Liver (tissue), 8 donors: ENCODE measurements at regions not wholly inside any gene's neighbourhood (a gene's known extent, or its start where the extent isn't known, plus 50 kb on each side); places are given as distances from the start of the nearest gene placed in this dataset.

Source experiments
- DNase-seq: peaks from one replicate; pipeline ENCODE4 v3.0.0-alpha.2; 2017; ENCODE audit warnings: low spot score
- H3K27ac ChIP-seq, 2 donors: one replicate each; pipeline ENCODE4 v1.7.0; 2013; ENCODE audit warnings: inconsistent platforms in 2 of 2, low read length in 2 of 2, control low read depth in 1 of 2, low read depth in 1 of 2, mild to moderate bottlenecking in 1 of 2
- H3K27me3 ChIP-seq, 4 donors: one replicate each; pipeline versions ENCODE4 v1.6.1 to v1.7.0; 2013; ENCODE audit warnings: low read length in 3 of 4, inconsistent platforms in 1 of 4, mild to moderate bottlenecking in 1 of 4, moderate library complexity in 1 of 4; ENCODE audit not compliant: control insufficient read depth in 4 of 4, insufficient read depth in 4 of 4
- H3K36me3 ChIP-seq, 4 donors: one replicate each; pipeline versions ENCODE4 v1.6.1 to v1.7.0; 2013; ENCODE audit warnings: low read length in 3 of 4, mild to moderate bottlenecking in 3 of 4, low read depth in 1 of 4, moderate library complexity in 1 of 4; ENCODE audit not compliant: control insufficient read depth in 4 of 4, insufficient read depth in 3 of 4
- H3K4me1 ChIP-seq, 4 donors: one replicate each; pipeline versions ENCODE4 v1.6.1 to v1.7.0; 2013; ENCODE audit warnings: low read length in 3 of 4, mild to moderate bottlenecking in 3 of 4, moderate library complexity in 1 of 4; ENCODE audit not compliant: control insufficient read depth in 4 of 4, insufficient read depth in 4 of 4
- H3K4me3 ChIP-seq, 3 donors: one replicate each; pipeline versions ENCODE4 v1.6.1 to v1.7.0; 2013; ENCODE audit warnings: low read length in 3 of 3, control low read depth in 1 of 3, low read depth in 1 of 3, mild to moderate bottlenecking in 1 of 3
- H3K9ac ChIP-seq, 2 donors: one replicate each; pipeline ENCODE4 v1.7.0; 2013; ENCODE audit warnings: low read length in 2 of 2, mild to moderate bottlenecking in 2 of 2, moderate library complexity in 2 of 2, control low read depth in 1 of 2, low read depth in 1 of 2
- H3K9me3 ChIP-seq, 4 donors: one replicate each; pipeline versions ENCODE4 v1.6.1 to v1.7.0; 2013; ENCODE audit warnings: low read length in 3 of 4; ENCODE audit not compliant: control insufficient read depth in 4 of 4
- EGR1 ChIP-seq, 2 donors: IDR thresholded peaks; 2 replicates each; pipeline ENCODE4 v1.6.1; 2016 to 2018; ENCODE audit warnings: antibody characterized with exemption in 2 of 2, low read depth in 2 of 2
- FOXA1 ChIP-seq: IDR thresholded peaks from 2 replicates; pipeline ENCODE4 v1.6.1; 2016; ENCODE audit warnings: antibody characterized with exemption
- GABPA ChIP-seq, 2 donors: IDR thresholded peaks in 1 of 2; conservative IDR thresholded peaks in 1 of 2; 2 replicates each; pipeline ENCODE4 v1.6.1; 2016; ENCODE audit warnings: antibody characterized with exemption in 2 of 2, mild to moderate bottlenecking in 1 of 2, moderate library complexity in 1 of 2
- HNF4G ChIP-seq: IDR thresholded peaks from 2 replicates; pipeline ENCODE4 v1.6.1; 2016; ENCODE audit warnings: antibody characterized with exemption
- NR2F2 ChIP-seq: IDR thresholded peaks from 2 replicates; pipeline ENCODE4 v1.6.1; 2016; ENCODE audit warnings: antibody characterized with exemption
- RAD21 ChIP-seq, 2 donors: IDR thresholded peaks; 2 replicates each; pipeline ENCODE4 v1.6.1; 2016; ENCODE audit warnings: antibody characterized with exemption in 2 of 2, mild to moderate bottlenecking in 2 of 2
- RXRA ChIP-seq, 2 donors: IDR thresholded peaks; 2 replicates each; pipeline ENCODE4 v1.6.1; 2017 to 2018; ENCODE audit warnings: antibody characterized with exemption in 2 of 2, mild to moderate bottlenecking in 1 of 2
- SP1 ChIP-seq: IDR thresholded peaks from 2 replicates; pipeline ENCODE4 v1.6.1; 2018; ENCODE audit warnings: antibody characterized with exemption, mild to moderate bottlenecking
- TAF1 ChIP-seq: conservative IDR thresholded peaks from 2 replicates; pipeline ENCODE4 v1.6.1; 2016; ENCODE audit warnings: antibody characterized with exemption, mild to moderate bottlenecking
- YY1 ChIP-seq: IDR thresholded peaks from 2 replicates; pipeline ENCODE4 v1.6.1; 2016; ENCODE audit warnings: antibody characterized with exemption, mild to moderate bottlenecking
- WGBS: extraction: QIAGEN DNeasy Blood & Tissue Kit; methylation state at CpG from one replicate; pipeline ENCODE4 v1.1.7; 2013; 5-methylcytosine and 5-hydroxymethylcytosine counted together
- TF ChIP-seq, protein P1 (sequence below): IDR thresholded peaks from 2 replicates; pipeline ENCODE4 v1.6.1; 2016; ENCODE audit warnings: antibody characterized with exemption, mild to moderate bottlenecking
- TF ChIP-seq, protein P2 (sequence below): fragments of 150-350 bp; IDR thresholded peaks from 2 replicates; pipeline ENCODE4 v1.5.1; 2017; ENCODE audit warnings: improper control_type of control experiment, low read depth, low read length; ENCODE audit not compliant: missing input control
- TF ChIP-seq, protein P3 (sequence below): IDR thresholded peaks from 2 replicates; pipeline ENCODE4 v1.6.1; 2016; ENCODE audit warnings: antibody characterized with exemption
- TF ChIP-seq, protein P4 (sequence below): IDR thresholded peaks from 2 replicates; pipeline ENCODE4 v1.6.1; 2016; ENCODE audit warnings: antibody characterized with exemption
- donor health status: healthy.
- donor health status: healthy.
- donor health status: healthy.
- donor health status: healthy.
- donor health status: healthy.

DNA sequence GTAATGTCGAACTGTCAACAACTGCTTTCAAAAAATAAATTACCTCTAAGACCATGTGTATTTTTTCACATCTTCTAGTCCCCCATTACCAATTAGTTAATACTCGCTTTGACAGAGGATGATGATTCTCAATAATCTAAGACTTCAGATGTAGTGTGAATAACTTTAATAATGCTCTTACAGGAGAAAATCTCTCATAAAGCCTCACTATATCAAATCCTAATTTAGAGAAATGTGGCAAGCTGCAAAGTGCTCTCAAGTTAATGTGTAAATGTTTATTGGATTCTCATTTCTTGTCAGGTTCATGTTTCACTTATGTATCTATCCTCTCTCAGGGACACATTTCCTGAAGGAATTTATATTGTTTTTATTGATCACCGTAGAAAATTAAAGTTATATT, 223.9 kb downstream of the CDH7 start (continued):
- no peak for TF ChIP-seq SP1
- TF ChIP-seq RXRA (IDR thresholded peaks at IDR 0.05) = no peak
- no peak for TF ChIP-seq EGR1 (IDR thresholded peaks at IDR 0.05; ENCODE audit: low read depth in 2 of 2)
- TF ChIP-seq NR2F2 = no peak

DNA sequence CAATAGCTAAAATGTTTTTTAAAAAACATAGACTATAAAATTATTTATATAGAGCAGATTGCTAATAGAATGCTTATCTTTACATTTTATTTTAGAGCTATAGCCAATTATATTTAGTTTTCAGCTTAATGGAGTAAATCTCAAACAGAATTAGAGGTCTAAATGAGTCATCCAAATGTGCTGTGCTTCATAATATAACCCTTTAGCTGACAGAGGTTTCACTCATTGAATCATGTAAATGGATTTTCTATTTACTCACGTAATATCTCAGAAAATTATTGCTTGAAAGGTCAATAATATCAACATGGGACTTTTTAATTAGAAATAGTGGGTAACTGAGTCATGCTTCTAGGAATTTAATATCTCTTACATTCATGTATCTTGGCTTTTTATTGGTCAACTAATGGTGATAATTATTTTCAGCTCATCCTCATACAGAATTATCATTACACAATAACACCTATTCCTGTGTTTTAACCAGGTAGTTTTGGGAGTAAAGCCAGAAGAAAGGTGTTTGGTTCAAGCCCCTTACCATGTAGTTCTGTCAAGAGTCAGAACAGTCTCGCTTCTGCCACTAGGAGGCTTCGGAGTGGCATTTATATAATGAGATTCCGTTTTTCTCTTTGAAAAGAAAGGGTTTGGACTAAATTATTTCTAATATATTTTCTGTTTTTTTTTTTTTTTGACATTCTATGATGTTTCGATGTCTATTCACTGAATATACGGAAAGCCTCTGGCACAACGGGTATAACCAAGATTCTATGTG, 217.6 kb downstream of the CDH7 start:
- 55% methylated on average over 7 of the region's 7 CpGs for WGBS
- H3K27ac ChIP-seq = no peak overlapping the region
- no peaks in the 10 kb centered on the region for H3K36me3 ChIP-seq
- H3K4me1 ChIP-seq = no peaks in the 10 kb centered on the region
- H3K9ac ChIP-seq = no peak overlapping the region
- H3K9me3 ChIP-seq = no peaks in the 10 kb centered on the region
- DNase-seq = no peak
- no peak overlapping the region for H3K4me3 ChIP-seq
- TF ChIP-seq TAF1 = no peak
- TF ChIP-seq NR2F2 = no peak
- no peak for TF ChIP-seq RAD21 (IDR thresholded peaks at IDR 0.05)
- TF ChIP-seq, protein P1, sequence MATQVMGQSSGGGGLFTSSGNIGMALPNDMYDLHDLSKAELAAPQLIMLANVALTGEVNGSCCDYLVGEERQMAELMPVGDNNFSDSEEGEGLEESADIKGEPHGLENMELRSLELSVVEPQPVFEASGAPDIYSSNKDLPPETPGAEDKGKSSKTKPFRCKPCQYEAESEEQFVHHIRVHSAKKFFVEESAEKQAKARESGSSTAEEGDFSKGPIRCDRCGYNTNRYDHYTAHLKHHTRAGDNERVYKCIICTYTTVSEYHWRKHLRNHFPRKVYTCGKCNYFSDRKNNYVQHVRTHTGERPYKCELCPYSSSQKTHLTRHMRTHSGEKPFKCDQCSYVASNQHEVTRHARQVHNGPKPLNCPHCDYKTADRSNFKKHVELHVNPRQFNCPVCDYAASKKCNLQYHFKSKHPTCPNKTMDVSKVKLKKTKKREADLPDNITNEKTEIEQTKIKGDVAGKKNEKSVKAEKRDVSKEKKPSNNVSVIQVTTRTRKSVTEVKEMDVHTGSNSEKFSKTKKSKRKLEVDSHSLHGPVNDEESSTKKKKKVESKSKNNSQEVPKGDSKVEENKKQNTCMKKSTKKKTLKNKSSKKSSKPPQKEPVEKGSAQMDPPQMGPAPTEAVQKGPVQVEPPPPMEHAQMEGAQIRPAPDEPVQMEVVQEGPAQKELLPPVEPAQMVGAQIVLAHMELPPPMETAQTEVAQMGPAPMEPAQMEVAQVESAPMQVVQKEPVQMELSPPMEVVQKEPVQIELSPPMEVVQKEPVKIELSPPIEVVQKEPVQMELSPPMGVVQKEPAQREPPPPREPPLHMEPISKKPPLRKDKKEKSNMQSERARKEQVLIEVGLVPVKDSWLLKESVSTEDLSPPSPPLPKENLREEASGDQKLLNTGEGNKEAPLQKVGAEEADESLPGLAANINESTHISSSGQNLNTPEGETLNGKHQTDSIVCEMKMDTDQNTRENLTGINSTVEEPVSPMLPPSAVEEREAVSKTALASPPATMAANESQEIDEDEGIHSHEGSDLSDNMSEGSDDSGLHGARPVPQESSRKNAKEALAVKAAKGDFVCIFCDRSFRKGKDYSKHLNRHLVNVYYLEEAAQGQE = no peak
- TF ChIP-seq, protein P2, sequence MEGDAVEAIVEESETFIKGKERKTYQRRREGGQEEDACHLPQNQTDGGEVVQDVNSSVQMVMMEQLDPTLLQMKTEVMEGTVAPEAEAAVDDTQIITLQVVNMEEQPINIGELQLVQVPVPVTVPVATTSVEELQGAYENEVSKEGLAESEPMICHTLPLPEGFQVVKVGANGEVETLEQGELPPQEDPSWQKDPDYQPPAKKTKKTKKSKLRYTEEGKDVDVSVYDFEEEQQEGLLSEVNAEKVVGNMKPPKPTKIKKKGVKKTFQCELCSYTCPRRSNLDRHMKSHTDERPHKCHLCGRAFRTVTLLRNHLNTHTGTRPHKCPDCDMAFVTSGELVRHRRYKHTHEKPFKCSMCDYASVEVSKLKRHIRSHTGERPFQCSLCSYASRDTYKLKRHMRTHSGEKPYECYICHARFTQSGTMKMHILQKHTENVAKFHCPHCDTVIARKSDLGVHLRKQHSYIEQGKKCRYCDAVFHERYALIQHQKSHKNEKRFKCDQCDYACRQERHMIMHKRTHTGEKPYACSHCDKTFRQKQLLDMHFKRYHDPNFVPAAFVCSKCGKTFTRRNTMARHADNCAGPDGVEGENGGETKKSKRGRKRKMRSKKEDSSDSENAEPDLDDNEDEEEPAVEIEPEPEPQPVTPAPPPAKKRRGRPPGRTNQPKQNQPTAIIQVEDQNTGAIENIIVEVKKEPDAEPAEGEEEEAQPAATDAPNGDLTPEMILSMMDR = no peak
- TF ChIP-seq, protein P3, sequence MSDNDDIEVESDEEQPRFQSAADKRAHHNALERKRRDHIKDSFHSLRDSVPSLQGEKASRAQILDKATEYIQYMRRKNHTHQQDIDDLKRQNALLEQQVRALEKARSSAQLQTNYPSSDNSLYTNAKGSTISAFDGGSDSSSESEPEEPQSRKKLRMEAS = no peak
- H3K27me3 ChIP-seq = no peaks in the 10 kb centered on the region

DNA sequence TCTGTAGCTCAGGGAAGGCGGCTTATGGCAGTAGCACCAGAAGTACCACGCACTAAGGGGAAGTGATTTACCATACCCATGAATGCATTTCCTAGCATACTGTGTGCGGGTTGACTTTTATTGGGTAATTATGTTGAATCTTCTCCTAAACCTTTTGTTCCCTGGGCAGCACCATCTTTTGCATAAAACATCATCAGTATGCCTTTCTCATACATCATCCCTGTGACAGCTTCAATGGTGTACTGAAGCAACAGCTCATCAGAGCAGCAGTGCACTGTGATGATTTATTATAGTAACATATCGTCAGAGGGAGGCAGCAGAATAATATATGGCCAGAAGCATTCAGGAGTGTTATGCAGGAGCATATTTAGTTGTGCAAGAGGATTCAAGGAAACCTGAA, 204.9 kb downstream of the CDH7 start:
- H3K36me3 ChIP-seq = no peaks in the 10 kb centered on the region
- H3K4me3 ChIP-seq = no peak overlapping the region
- 76% methylated on average over 4 of the region's 4 CpGs for WGBS
- no peaks in the 10 kb centered on the region for H3K9me3 ChIP-seq
- DNase-seq = no peak
- no peaks in the 10 kb centered on the region for H3K4me1 ChIP-seq
- H3K27me3 ChIP-seq = no peaks in the 10 kb centered on the region
- H3K9ac ChIP-seq = no peak overlapping the region
- no peak overlapping the region for H3K27ac ChIP-seq
- TF ChIP-seq SP1 (no peak), TAF1 (no peak), HNF4G (no peak), YY1 (no peak), FOXA1 (no peak), RAD21 (IDR thresholded peaks at IDR 0.05) (no peak), EGR1 (IDR thresholded peaks at IDR 0.05; ENCODE audit: low read depth in 2 of 2) (no peak), GABPA (IDR thresholded peaks at IDR 0.05 in 1 of 2, conservative IDR thresholded peaks at IDR 0.05 in 1 of 2) (no peak)
- TF ChIP-seq, protein P2 = no peak
- TF ChIP-seq, protein P4, sequence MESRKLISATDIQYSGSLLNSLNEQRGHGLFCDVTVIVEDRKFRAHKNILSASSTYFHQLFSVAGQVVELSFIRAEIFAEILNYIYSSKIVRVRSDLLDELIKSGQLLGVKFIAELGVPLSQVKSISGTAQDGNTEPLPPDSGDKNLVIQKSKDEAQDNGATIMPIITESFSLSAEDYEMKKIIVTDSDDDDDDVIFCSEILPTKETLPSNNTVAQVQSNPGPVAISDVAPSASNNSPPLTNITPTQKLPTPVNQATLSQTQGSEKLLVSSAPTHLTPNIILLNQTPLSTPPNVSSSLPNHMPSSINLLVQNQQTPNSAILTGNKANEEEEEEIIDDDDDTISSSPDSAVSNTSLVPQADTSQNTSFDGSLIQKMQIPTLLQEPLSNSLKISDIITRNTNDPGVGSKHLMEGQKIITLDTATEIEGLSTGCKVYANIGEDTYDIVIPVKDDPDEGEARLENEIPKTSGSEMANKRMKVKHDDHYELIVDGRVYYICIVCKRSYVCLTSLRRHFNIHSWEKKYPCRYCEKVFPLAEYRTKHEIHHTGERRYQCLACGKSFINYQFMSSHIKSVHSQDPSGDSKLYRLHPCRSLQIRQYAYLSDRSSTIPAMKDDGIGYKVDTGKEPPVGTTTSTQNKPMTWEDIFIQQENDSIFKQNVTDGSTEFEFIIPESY = no peak
